ENCODE measurements at regions not wholly inside any gene's neighbourhood (a gene's known extent, or its start where the extent isn't known, plus 50 kb on each side); places are given as distances from the start of the nearest gene placed in this dataset.

DNA sequence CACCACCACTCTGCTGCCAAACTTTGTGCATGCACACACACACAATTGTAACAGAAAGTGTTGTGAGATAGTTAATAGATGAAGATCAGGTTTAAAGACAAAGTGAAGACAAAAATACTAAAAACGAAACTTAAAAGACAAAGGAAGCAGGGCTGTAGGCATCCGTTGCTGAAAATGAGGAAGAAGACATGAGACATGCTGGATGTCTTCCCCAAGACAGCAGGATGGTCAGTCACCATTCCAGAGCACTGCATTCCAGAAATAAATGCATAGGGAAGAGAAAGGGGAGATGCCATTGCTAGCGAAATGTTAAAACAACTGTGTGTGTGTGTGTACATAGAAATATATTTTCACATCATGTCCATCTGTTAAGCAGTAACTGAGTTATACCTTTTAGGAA, 520.1 kb downstream of the SUCLA2 start:
- TF ChIP-seq CTCF (IDR thresholded peaks at IDR 0.05) (no peak), POLR2A (IDR thresholded peaks at IDR 0.05) (no peak)

Data from sigmoid colon (tissue), 3 donors.